Activated CD8-positive, alpha-beta memory T cell treated with anti-CD3 and anti-CD28 coated beads, Interleukin-2, amount 50 U/mL, for 24 hours (primary cell): ENCODE measurements at regions not wholly inside any gene's neighbourhood (a gene's known extent, or its start where the extent isn't known, plus 50 kb on each side); places are given as distances from the start of the nearest gene placed in this dataset.

Experiments
- DNase-seq: peaks from one replicate; pipeline ENCODE4 v3.0.0-alpha.2; 2020; ENCODE audit errors: extremely low read depth

DNA sequence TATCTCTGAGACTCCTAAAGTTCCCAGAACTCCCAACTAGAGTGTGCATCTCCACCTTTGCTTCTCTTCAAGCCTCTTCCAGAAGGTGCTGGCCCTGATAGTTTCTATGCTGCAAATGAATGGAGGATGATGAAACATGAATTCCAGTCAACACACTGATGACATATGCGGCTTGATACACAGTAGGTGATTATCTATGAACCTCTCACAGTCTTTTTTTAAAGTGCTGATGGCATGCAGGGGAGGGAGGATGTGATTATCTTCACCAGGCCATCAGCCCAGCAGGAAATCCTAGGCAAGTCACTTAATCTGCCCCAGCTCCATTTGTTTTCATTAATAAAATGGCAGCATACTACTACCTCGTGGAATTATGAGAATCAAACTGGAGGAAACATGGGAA is 548.5 kb downstream of the SOX6 start:
- DNase-seq = no peak

DNA sequence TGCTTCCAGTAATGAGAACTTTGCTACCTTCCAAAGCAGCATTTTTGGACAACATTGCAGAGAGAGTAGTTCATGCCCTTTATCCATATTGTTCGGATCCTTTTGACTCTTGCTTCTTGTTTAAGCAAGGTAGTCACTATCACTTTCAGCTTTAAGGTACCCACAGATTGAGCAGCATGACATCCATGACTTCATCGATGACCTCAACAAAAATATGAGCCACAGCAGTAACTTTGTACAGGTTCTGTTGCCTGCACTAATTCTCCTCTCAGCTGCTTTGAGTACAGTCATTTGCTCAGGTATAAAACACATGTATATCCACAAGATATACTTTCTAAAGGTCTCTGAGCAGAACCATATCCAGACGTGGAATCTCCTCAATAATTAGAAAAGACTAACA is 546.3 kb downstream of the SOX6 start:
- DNase-seq = no peak

DNA sequence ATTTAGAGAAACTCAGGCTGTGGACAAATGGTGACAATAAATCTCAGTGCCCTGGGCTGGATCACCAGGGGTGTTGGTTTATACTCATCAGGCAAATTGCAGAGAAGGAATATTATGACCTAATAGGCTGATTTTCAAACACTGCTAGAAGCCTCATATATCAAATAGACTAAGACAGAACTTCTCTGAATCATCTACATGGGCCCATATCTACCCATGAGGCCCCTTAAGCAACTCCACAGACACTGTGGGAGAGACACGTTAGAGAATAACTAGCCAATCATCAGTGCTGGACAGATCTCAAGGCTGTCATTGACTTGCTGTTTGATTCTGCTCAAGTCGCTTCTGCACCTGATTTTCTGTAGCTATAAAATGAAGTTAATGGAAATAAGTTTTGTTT is 545.8 kb downstream of the SOX6 start:
- DNase-seq = no peak

DNA sequence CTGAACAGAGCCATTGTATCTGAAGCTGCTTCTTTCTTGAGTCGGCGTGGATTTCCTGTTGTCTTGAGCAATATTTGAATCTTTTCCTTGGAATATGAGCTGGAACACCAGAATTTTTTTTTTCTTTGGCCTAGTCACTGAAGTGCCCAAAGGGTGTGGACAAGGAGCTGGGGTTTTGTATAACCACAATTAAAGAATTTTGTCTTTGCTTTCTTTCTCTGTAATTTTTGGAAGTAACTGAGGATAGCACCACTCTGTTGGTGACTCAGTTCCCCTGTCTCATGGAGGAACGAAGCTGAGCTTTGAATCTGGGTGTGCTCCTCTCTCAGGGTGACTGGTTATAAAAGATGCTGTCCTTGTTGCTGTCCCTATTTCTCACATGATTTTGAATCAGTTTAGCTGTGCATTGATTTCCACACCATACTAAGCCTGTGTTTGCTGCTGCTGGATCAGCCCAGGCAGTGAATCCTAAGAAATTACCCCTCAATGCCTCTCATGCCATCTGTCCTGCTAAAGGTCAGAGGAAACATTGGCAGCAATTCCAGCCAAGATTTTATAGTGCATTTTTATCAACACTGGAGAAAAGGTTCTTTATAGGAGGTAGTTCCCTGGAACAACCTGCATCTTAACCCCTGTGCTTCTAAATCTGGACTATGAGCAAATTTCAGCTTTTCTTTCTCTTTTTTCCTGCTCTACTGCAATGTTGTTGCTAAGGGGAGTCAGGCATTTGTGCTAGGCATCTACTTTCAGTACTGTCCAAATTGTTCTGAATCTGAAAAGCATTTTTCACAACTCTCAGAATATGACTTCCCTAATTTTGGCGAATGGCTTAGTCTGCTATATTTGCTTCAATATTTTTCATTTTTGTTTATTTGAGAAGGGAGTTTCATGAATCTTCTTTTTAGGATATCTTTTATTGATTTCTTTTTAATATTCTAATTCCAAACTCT is 540.8 kb downstream of the SOX6 start:
- DNase-seq = no peak

DNA sequence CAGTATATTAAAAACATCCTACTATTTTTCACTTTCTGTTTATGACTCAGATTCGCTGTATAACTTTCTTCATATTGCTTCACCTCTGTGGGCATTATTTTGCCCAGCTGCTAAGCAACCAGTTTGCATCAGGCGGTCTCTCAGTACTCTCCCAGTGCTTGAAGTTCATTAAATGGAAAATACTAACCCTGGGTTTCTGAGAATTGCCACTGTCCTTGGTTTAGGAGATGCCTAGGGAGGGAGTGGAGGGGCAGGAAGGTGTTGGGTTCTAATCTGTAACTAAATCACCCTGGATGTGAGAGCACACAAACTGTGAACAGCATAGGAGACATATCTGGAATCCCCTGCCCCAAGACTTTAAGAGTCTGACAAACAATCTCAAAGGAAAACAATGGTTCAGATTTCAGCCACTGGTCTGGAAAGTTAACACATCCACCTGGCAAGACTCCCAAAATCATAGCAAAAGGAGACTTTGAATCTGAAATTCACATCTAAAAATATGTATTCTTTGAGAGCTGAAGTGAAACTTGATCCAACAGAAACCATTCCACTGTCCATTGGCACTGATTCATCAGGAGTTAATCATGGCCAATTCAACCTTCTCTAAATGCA is 540.0 kb downstream of the SOX6 start:
- DNase-seq = no peak

DNA sequence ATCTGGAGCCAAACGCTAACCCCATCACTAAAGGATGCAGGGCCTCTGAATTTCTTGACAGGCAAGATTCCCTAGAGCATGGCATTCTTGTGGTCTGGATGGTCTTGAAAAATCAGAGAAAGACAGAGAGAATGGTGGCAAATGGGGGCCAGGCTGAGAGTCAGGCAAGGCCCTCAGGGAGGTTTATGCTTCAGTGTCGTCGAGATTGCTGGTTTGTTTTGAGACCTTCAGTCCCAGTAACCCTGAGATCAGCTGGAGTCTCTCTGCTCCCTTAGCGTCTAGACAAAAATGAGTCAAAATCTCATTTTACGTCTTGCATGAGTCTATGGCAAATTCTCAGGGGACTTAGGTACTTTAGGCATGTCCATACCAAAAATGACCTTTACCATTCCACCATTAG is 539.3 kb downstream of the SOX6 start:
- DNase-seq = no peak

DNA sequence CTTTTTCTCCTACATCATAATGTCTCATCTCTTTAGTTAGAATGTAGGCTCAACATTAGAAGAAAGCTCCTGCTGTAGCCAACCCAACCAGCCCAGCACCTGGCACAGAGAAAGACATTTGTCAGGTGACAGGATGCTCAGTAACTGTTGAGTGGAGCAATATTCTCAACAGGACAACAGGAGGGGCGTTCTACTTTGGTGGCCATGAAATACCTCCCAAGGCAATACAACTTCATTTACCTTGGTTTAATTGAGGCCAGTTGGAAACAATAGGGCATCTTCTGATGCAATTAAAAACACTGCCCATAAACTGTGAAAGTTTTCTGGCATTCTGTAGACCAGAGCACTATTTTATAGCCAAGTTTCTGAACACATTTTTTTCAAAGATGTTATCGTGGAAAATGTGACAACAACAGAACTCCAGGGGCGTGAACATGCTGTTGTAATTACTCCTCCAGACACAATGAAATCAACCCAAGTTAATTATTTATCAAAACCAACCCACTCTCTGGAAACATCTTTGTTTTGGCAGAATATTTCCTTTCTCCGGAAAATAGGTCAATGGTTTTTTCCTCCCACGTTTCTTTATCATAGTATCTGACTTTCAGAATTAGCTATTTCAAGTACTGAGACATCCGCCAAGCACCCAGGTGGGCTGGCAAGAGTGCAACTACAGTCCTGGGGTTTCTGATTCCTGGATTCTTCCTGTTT is 538.1 kb downstream of the SOX6 start:
- DNase-seq = no peak

DNA sequence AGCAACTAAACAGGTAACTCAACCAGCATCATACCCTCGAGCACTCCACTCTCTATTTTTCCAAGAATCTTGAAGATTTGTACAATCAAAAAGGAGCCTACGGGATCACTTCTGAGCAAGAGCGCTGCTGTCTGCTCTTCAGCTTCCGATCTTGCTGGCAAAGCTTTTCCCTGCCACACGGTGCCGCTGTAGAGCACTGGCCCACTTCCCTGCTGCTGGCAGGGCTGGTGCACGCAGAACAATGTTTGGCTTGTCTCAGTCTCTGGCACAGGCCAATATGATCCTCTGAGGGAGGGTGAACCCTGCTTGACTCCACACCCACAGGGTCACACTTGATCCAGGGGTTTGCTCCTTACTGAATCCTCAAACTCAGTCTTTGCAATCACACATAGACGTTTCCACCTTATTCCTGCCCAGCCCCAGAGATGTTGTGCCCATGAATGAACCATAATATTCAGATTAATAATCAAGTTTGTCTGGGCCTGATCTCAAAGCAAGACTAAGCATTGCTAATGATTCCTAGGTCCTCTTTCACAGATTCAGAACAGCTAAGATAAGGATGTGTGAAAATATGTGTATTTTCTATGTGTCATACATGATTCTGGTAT is 536.6 kb downstream of the SOX6 start:
- DNase-seq = no peak

DNA sequence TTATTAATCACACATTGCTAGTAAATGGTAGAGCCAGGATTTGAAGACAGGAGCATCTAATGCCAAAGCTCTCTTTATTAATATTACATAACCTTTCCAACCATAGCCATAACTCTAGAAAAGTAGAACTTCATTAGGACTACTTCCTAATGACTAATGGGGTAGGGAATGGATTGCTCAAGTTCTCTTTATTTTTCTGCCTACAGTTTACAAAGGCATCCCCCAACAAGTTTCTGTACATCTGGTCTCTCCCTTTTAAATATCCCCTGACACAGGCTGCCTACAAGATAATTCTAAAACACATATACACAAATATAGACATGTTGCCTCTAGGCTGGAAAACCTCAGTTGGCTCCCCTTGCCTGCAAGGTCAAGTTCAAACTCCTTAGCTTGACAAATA is 534.9 kb downstream of the SOX6 start:
- no peak for DNase-seq

DNA sequence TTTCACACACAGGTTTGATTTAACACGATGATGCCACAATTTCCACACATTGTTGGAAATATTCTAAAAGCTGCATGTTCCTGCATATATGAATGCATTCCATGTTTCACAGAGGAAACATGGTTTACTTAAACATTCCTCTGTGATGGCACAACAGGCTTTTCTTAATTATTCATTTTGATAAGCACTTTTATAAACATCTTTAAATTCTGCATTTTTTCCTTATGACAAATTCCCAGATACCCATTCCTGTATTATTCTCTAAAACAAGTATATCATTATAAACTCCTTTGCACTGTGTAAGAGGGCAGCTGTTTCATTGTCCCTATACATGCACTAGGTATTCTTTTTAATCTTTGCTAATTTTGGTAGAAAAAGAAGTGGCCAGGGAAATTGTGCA is 532.3 kb downstream of the SOX6 start:
- no peak for DNase-seq

DNA sequence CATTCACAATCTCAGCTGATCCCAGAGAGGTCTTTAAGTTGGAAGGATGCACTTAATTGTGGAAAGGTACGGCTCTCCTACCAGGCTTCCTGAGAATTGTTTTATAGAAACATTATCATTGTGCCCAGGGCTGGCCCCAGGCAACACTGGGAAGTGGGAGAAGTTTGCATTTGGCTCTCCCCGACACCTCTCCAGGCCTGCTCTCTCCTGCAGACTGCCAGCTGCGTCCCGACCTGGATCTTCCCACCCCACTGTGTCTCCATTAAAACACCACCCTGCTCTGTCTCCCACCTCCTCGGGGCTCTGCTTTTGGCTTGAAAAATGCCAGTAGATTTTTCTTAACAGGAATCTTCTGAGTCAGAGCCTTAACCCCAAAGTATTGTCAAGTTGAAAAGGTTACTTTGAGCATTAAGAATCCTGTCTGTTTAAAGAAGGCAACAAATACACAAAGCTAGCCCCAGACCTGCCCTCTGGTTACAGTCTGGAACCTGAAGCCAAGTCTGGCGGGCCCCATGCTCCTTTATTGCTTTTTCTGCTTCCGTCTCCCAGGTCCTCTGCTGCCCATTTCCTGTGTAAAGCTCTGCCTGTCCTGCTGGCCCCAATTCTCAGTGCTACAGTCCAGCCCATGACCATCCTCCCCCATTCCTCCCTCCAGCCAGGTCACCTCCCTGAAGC is 530.2 kb downstream of the SOX6 start:
- DNase-seq = no peak

DNA sequence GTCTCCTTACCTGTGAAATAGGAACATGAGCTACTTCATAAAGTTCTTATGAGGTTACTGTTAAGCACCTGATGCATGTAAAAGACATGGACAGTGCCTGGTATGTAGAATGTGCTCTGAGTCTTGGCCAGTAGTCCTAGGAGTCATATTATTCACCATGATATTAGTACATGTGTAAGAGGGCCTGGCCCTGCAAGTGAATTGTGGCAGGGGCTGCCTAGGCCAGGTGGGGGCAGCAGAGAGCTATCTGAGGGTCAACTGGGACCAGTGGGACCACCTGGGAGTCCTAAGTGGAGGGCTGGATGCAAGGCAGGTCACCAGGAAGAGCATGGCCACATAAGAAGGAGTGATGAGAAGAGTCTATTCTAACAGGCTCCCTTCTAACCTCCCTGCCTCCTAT is 529.5 kb downstream of the SOX6 start:
- DNase-seq = no peak

DNA sequence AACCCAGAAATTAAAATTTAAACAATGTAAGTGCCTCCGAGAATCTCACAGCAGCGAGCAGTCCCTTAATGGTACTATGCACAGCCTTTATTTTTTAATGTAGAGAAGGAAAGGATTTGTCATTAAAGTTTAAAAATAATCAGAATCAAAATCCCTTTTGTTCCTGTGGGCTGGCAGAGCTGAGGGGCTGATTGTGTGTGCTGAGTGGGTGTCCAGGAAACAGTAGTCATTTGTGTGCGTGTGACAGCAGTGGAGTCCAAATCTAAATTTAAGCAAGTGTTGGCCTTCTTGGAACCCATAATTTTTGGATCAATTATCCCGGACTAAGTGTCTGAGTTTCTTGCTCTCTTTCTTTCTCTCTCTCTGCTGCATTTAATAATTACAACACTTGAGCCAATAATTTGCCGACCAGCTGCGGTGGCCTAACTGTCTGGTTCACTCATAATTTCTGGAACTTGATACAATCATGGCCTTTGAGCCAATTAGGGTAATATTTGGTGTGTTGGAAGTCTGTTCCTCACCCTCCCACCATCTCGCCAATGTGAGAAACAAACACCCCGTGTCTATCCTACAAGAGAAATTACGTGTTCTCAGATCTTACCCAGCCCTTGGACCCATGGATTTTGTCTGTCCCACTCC is 528.0 kb downstream of the SOX6 start:
- no peak for DNase-seq

DNA sequence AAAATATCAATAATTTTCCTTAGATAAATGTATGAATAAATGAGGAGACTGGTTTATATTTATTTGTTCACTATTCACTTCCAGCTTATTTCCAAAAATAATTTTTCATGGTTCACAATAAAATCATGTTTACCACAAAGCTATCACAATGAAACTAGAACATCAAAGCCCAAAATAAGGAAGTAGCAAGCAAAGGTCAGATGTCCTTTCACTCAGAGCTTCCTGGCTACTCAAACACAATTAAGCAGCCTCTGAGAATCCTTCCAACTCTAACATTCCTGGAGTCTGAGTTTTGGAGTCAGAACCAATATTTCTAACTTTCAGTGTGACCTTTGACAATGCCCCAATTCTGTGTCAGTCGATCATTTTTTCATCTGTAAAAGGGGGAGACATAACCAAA is 527.0 kb downstream of the SOX6 start:
- no peak for DNase-seq

DNA sequence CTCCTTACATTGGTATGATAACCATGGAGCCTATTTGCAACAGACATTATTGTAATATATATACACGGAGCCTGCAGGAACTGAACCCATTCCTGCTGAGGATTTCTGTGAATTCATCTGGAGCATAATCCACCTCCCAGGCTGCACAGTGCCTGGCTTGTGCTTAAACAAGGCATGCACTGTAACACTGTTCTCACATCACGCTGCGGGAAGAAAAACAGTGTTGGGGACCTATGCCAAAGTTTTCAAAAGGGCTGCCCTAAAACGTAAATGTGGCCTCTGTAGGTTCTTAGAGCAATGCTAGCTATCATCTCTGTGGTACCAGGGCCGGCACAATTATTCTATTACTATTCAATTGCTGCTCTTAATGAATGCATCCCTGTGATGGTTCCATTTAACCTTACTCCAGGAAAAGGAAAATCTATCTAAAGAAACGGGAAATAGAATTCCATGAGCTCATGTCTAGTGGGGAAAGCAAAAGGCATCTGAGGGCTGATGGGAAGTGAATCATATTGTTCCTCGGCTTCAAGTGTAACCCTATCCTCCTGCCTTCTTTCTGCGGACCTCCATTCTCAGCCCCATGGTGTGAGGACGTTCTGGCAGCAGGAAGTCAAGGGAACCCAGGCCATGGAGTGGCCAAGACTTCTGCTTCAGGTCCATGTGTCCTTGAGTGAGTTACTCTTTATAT is 525.5 kb downstream of the SOX6 start:
- no peak for DNase-seq

DNA sequence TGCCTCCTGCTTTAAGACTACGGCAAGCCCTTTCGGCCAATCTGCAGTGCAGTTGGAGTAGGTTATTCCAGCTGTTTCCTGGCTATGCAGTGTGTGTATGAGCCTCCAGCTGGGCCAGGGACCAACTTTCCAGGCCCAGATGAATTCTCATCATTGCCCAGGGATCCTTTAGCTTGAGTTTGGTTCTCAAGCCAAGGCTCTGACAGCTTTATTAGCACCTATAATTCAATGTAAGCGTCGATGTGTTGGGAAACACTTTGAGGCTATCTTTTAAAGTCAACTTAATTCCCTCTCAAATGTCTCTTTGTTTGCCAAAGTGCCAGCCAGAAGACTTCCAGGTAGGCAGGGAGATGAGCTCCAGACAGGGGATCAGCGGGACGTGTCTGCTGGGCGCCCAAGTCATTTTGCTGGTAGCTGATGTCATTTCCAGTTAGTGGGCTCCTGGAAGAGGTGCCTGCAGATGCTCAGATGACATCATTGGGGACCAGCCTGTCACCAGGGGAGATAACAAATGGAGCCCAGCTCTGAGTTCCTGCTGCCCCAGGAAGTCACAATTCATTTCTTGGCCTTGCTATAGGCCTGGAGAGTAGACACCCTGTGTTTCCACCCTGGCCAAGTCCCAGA is 520.4 kb downstream of the SOX6 start:
- no peak for DNase-seq

DNA sequence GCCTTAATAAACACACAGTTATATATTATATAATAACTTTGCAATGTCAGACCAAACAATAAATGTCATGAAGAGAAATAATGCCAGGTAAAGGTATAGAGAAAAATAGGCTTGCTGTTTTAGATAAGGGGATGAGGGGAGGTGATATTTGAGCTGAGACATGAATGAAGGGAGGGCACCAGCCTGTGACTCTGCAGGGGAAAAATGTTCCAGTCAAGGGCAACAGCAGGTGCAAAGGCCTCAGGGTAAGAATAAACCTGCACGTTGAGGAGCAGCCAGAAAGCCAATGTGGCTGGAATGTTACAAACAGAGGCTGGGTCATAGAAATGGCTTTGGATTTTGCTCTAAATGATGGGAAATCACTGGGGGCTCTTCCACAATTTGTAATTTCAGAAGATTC is 519.6 kb downstream of the SOX6 start:
- DNase-seq = no peak

DNA sequence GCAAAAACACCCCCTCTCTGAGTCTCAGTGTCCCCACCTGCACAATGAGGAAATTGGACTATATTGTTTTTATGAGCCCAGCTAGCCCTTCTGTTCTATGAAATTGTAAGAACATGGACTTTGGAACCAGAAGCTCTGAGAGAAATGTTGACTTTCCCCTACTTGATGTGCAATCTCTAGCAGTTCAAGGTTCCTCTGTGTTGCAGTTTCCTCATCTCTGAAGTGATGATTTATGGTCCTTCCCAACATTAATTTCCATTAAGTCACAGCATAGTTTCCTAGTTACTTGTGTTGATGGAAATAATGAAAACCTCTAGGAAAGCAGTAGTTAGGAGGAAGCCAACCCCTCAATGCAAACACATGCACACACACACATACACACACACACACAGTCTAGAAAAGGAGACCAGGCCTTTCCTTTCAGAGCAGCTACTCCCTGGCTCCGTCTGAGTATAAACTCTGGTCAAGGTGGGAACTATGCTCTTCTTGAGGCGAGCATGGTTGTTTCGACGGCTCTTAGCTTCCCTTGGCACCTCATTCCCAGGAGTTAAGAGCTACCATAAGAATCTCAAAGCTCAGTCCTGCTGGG is 518.4 kb downstream of the SOX6 start:
- no peak for DNase-seq

DNA sequence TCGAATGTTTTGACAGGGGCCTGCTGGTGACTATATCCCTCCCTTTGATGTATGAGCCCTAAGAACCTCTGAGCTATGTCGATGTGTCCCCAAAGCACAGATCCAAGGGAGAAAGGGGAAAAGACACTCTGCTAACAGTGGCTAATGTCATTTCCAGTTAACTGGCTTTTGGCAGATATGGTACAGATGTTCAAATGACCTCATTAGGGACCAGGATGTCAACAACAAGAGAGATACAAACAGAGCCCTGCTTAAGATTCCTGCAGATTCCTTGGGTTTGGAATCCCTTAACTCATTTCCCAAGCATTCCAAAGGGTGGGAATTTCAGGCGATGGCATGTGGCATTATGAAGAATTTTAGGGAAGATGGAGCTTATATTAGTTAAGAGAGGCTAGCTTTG is 517.3 kb downstream of the SOX6 start:
- no peak for DNase-seq

DNA sequence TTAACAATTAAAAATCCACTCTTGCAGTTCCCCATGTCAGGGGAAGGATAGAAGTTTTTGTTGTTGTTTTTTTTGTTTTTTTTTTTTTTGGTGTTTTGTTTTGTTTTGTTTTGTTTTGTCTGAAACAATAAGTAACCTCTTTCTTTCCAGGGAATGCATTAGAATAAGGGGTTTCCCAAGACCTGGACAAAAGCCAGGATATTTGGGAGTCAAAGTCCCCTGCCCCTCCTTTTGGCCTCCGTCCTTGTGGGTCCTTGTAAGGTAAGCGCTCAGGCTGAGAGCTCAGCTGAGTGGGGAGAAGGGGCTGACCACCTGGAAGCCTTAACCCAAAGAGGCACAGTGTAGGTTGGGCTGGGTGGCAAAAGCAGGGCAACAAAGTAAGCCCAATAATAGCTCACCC is 515.4 kb downstream of the SOX6 start:
- no peak for DNase-seq
